Pancreas (tissue), 10 donors: ENCODE measurements at regions not wholly inside any gene's neighbourhood (a gene's known extent, or its start where the extent isn't known, plus 50 kb on each side); places are given as distances from the start of the nearest gene placed in this dataset.

Source experiments
- ATAC-seq, 4 donors: fragments of 200-7000 bp; cut with Tn5 transposase; one replicate each; pipeline versions ENCODE4 v1.8.0 to v1.9.1; 2020; ENCODE audit warnings: mild to moderate bottlenecking in 4 of 4, moderate library complexity in 4 of 4
- DNase-seq, 6 donors: peaks; one replicate each; pipeline ENCODE4 v3.0.0-alpha.2; 2020
- FAIRE-seq: peaks from 2 replicates; lab custom pipeline; 2012; peaks lifted over from hg19 to GRCh38; lab: Jason Lieb, UNC
- H3K27ac ChIP-seq, 4 donors: fragments of 200-600 bp; sonication (generic); 1 replicate in 3 of 4; 2 replicates in 1 of 4; pipeline versions ENCODE4 v1.5.0 to v1.8.0; 2020
- H3K27me3 ChIP-seq, 4 donors: fragments of 200-600 bp; one replicate each; pipeline ENCODE4 v1.8.0; 2021
- H3K36me3 ChIP-seq, 3 donors: fragments of 200-600 bp; sonication (generic) in 1 of 3; one replicate each; pipeline versions ENCODE4 v1.5.0 to v1.8.0; 2020 to 2021
- H3K4me1 ChIP-seq, 3 donors: fragments of 200-600 bp; one replicate each; pipeline ENCODE4 v1.8.0; 2021
- H3K4me3 ChIP-seq, 4 donors: fragments of 200-600 bp; sonication (generic) in 2 of 4; one replicate each; pipeline versions ENCODE4 v1.5.0 to v1.8.0; 2020 to 2021
- H3K9me3 ChIP-seq, 4 donors: fragments of 200-600 bp; one replicate each; pipeline ENCODE4 v1.8.0; 2021
- CTCF ChIP-seq, 4 donors: fragments of 200-600 bp; sonication (generic) in 3 of 4; IDR thresholded peaks; one replicate each; pipeline versions ENCODE4 v1.5.0 to v1.8.0; 2021; ENCODE audit warnings: antibody characterized with exemption in 4 of 4
- WGBS, 2 donors: extraction: QIAGEN DNeasy Blood & Tissue Kit; methylation state at CpG; one replicate each; pipeline ENCODE4 v1.1.7; 2013; 5-methylcytosine and 5-hydroxymethylcytosine counted together
- intact Hi-C, 3 donors: fragments of 100-400 bp; cut with DNase I; formaldehyde crosslinking; loops; one replicate each; pipeline versions ENCODE4 v1.11.1 to v1.14.2; 2022
- donor health status: healthy with polysubstance abuse.
- donor health status: DM: no; HTN: no; CAD: no; lungs with moderate emphysema.
- donor health status: DM: no; HTN: no; CAD: no.
- donor health status: control.
- donor health status: control.
- donor health status: Bipolar disorder and iron deficiency.
- donor health status: DM: yes; HTN: yes; CAD: no.
- donor health status: DM: no; HTN: no; CAD: no.
- donor health status: DM: no; HTN: no; CAD: no.
- donor health status: DM: yes; HTN: yes; CAD: no.

- FAIRE-seq, result no peak
- H3K4me1 ChIP-seq, result no peaks in the 10 kb centered on the region
- no peaks in the 10 kb centered on the region for H3K36me3 ChIP-seq
- H3K27me3 ChIP-seq, result peaks cover 0 to 29% (median 2%) of the 10 kb centered on the region in 4 donors
- no peak overlapping the region for H3K4me3 ChIP-seq
- H3K27ac ChIP-seq, result no peak overlapping the region
- WGBS, 2 donors, result 63 to 70% methylated on average over 7 of the region's 7 CpGs
- intact Hi-C loops, result no loop called here
- no peak for TF ChIP-seq CTCF (IDR thresholded peaks at IDR 0.05)
- no peak for ATAC-seq
- H3K9me3 ChIP-seq, result no peaks in the 10 kb centered on the region
- DNase-seq, result no peak
Observed at GRCh38 chr6:165817771-165818170, 154.7 kb upstream of the PDE10A start.

- Histone ChIP-seq H3K36me3 (no peaks in the 10 kb centered on the region), H3K27me3 (peaks cover 0 to 29% (median 2%) of the 10 kb centered on the region in 4 donors), H3K27ac (no peak overlapping the region), H3K4me1 (no peaks in the 10 kb centered on the region), H3K4me3 (no peak overlapping the region), H3K9me3 (no peaks in the 10 kb centered on the region)
- WGBS, 2 donors, result 66 to 75% methylated on average over 3 of the region's 3 CpGs
- no peak for FAIRE-seq
- intact Hi-C loops, result no loop called here
- TF ChIP-seq CTCF (IDR thresholded peaks at IDR 0.05), result no peak
- no peak for ATAC-seq
- DNase-seq, result no peak
Observed at GRCh38 chr6:165817148-165817547, 154.1 kb upstream of the PDE10A start.

- Histone ChIP-seq H3K36me3 (no peaks in the 10 kb centered on the region), H3K4me3 (no peak overlapping the region), H3K27ac (no peak overlapping the region), H3K4me1 (no peaks in the 10 kb centered on the region), H3K27me3 (peaks cover 0 to 17% (median 0%) of the 10 kb centered on the region in 4 donors), H3K9me3 (no peaks in the 10 kb centered on the region)
- ATAC-seq (no peak), DNase-seq (no peak), FAIRE-seq (no peak)
- no peak for TF ChIP-seq CTCF (IDR thresholded peaks at IDR 0.05)
- 87% methylated on average over 10 of the region's 10 CpGs for WGBS, 2 donors
- intact Hi-C loops, result no loop called here
Observed at GRCh38 chr6:165814679-165815078, 151.6 kb upstream of the PDE10A start.

- DNase-seq (no peak), FAIRE-seq (no peak), ATAC-seq (no peak)
- 65 to 76% methylated on average over 7 of the region's 7 CpGs for WGBS, 2 donors
- H3K4me3 ChIP-seq, result no peak overlapping the region
- no peaks in the 10 kb centered on the region for H3K9me3 ChIP-seq
- TF ChIP-seq CTCF (IDR thresholded peaks at IDR 0.05), result no peak
- no peaks in the 10 kb centered on the region for H3K4me1 ChIP-seq
- no peaks in the 10 kb centered on the region for H3K36me3 ChIP-seq
- peaks cover 0 to 3% (median 0%) of the 10 kb centered on the region in 4 donors for H3K27me3 ChIP-seq
- H3K27ac ChIP-seq, result no peak overlapping the region
- intact Hi-C loops, result no loop called here
Observed at GRCh38 chr6:165811512-165811911, 148.5 kb upstream of the PDE10A start.

GRCh38 chr6:165808021-165808420 is 145.0 kb upstream of the PDE10A start:
- no peak overlapping the region for H3K27ac ChIP-seq
- DNase-seq, result no peak
- no peak overlapping the region for H3K4me3 ChIP-seq
- no peak for TF ChIP-seq CTCF (IDR thresholded peaks at IDR 0.05)
- FAIRE-seq, result no peak
- no peak for ATAC-seq
- peaks cover 0 to 2% (median 0%) of the 10 kb centered on the region in 4 donors for H3K27me3 ChIP-seq
- WGBS, 2 donors, result 65 to 73% methylated on average over 10 of the region's 10 CpGs
- intact Hi-C loops, result no loop called here
- H3K36me3 ChIP-seq, result no peaks in the 10 kb centered on the region
- no peaks in the 10 kb centered on the region for H3K4me1 ChIP-seq
- no peaks in the 10 kb centered on the region for H3K9me3 ChIP-seq
